Inflammatory macrophage (primary cell): ENCODE measurements at regions not wholly inside any gene's neighbourhood (a gene's known extent, or its start where the extent isn't known, plus 50 kb on each side); places are given as distances from the start of the nearest gene placed in this dataset.

Experiments
- DNase-seq, 2 donors: peaks; one replicate each; pipeline ENCODE4 v3.0.0-alpha.2; 2020 to 2022

GRCh38 chr1:34270181-34270580 lies 93.5 kb downstream of the C1orf94 start:
- DNase-seq: no peak

- DNase-seq: no peak
Measured at GRCh38 chr1:34272152-34272551, 95.4 kb downstream of the C1orf94 start.

- no peak for DNase-seq
Measured at GRCh38 chr1:34275150-34275549, 98.4 kb downstream of the C1orf94 start.

DNA sequence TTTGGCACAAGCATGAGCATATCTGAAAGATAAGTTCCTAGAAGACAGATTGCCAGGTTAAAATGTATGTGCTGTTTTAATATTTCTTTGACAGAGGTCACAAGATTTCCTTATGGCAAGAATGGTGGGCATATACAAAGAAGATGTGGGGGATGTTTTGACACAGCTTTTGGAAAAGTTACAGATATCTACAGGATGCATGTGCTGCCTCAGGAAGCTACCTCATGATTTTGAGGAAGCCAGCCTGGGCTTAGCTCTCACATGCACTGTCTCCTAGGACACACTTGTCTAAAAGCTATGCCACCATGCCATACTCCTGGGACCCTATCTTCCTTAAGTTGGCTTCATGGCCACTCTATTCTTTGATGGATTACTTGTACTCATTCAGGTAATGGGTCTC lies 99.9 kb downstream of the C1orf94 start:
- no peak for DNase-seq

GRCh38 chr1:34277150-34277549 lies 100.4 kb downstream of the C1orf94 start:
- DNase-seq: no peak

- no peak for DNase-seq
Measured at GRCh38 chr1:34278211-34278610, 101.5 kb downstream of the C1orf94 start.

DNA sequence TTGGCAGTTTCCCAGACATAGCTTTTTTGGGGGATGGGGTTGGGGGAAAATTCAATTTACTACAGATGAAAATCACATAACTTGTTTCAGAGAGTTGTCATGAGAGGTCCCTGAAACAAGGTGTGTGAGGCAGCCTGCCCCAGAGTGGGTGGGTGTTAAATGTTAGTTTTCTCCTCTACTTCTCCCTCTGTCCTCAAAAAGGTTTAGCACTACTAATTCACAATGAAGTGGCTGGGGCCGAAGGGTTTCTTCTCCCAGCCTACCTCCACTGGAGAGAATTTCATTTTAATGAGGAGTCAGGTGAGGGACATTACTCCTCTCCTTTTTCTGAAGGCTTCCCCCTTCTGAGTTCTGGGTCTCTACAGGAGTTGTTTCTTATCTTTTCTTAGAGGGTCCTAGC lies 103.3 kb downstream of the C1orf94 start:
- DNase-seq: no peak

GRCh38 chr1:34280509-34280908 lies 103.8 kb downstream of the C1orf94 start:
- DNase-seq: no peak

GRCh38 chr1:34283142-34283541 lies 106.4 kb downstream of the C1orf94 start:
- DNase-seq: no peak

GRCh38 chr1:34286511-34286910 lies 109.8 kb downstream of the C1orf94 start:
- DNase-seq: no peak

DNA sequence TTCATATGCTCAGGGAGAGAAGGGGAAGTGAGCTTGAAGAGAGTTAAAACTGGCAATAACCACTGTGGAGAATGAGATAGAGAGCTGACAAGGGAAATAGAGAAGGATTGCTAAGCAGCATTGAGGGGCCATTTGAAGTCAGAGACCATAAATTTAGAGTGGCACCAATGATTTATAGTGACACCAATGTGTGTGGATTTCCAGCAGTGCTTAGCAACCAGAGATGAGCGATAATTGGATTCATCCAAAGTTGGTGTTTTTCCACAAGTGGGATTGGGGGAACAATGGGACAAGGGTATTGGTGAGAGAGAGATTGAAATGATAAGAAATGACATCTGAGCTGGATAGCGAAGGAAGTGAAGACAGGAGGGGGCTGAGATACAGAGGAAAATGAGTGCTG lies 114.1 kb downstream of the C1orf94 start:
- DNase-seq: no peak

GRCh38 chr1:34292472-34292871 lies 115.8 kb downstream of the C1orf94 start:
- no peak for DNase-seq

DNA sequence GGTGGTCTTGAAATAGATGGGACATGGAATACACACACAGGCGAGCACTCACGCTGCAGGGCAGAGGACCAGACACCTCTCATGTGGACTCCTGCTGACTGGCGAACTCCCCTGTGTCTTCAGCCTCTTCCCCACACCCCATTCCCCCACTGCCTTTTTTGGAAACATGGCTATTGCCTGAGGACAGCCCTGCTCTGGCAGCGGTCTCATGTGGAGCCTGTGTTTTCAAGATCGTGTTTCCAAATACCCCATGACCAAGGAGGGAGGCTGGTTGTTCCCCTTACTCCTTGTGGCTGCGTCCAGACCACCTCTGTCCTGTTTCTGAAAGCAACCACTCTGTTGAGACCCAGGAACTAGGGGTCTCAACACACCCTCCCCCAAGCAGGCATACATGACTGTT lies 119.4 kb downstream of the C1orf94 start:
- no peak for DNase-seq

DNA sequence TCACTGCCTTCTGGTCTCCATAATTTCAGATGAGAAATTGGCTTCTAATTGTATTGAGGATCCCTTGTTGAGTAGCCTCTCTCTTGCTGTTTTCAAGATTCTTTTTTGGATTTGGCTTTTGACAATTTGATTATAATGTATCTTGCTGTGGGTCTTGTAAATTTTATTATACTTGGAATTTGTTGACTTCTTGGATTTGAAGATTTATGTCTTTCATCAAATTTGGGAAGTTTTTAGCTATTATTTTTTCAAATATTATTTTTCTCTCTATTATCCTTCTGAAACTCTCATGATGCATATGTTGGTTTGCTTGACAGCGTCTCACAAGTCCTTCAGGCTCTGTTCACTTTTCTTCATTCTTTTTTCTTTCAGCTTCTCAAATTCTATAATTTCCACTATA lies 126.1 kb downstream of the C1orf94 start:
- no peak for DNase-seq

DNA sequence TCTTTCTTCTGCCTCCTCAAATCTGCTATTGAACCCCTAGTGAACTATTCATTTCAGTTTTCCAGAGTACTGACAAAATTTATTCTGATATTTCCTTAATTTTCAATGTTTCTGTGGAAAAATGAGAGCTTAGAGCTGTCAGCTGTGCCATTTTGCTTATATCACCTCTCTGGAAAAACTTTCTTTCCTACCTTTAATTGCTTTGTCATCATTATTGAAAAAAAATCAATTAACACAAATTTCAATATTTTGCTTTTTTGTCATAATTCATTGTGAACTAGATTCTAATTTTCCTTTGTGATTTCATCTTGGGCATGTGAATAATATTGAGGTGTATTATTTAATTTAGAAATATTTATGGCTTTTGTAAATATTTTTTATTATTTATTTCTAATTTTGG lies 126.5 kb downstream of the C1orf94 start:
- no peak for DNase-seq

GRCh38 chr1:34306568-34306967 lies 129.9 kb downstream of the C1orf94 start:
- DNase-seq: no peak

DNA sequence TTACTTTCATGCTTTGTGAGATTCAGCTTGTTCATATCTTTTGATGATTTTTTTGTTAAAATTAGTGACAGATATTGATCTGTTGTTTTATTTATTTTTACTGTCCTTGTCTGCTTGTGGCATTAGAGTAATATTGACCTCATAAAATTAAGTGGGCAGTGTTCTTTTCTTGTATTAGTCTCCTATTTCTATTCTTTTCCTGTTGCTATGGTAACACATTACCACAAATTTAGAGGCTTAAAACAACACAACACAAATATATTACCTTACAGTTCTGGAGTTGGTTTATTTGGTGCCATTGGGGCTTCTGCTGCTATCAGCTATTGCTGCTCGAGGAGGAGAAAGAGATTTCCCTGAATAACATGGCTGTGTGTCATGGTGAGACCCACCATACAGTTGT lies 135.7 kb downstream of the C1orf94 start:
- DNase-seq: no peak

- no peak for DNase-seq
Measured at GRCh38 chr1:34315974-34316373, 139.3 kb downstream of the C1orf94 start.

DNA sequence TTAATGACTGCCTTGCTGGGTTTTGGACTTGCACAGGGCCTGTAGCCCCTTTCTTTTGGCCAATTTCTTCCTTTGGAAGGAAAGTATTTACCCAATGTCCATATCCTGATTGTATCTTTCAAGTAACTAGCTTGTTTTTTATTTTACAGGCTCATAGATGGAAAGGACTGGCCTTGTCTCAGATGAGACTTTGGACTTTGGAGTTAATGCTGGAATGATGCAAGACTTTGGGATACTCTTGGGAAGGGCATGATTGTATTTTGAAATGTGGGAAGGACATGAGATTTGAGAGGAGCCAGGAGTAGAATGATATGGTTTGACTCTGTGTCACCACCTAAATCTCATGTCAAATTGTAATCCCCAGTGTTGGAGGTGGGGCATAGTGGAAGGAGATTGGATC lies 140.1 kb downstream of the C1orf94 start:
- no peak for DNase-seq

GRCh38 chr1:34319218-34319617 lies 142.5 kb downstream of the C1orf94 start:
- no peak for DNase-seq

GRCh38 chr1:34320053-34320669 lies 143.5 kb downstream of the C1orf94 start:
- DNase-seq: no peak

- DNase-seq: no peak
Measured at GRCh38 chr1:34322969-34323368, 146.3 kb downstream of the C1orf94 start.

- no peak for DNase-seq
Measured at GRCh38 chr1:34324879-34325440, 148.3 kb downstream of the C1orf94 start.

DNA sequence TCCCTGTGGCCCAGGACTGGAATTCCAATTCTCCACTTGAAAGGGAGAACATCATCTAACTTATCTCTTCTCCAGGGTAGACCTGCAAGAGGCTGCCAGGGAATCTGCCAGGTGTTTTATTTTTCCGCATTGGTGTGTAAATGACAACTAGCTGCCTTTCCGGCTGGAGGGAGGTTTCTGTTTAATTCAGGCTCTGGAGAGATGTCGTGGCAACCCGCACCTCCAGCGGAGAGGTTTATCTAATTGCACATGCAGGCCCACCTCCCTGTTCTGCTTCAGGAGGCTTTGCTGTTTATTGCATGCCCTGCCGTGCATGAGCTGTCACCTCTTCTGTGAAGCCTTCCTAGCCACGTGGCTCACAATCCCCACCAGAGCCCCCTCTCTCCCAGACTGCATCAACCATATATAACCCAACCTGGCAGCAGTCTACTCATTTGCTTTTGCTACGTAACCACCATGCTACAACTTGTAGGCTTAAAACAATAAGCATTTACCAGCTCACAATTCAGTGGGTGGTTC lies 151.6 kb downstream of the C1orf94 start:
- no peak for DNase-seq

- no peak for DNase-seq
Measured at GRCh38 chr1:34330061-34330460, 153.4 kb downstream of the C1orf94 start.
